Stimulated activated CD8-positive, alpha-beta memory T cell treated with anti-CD3 and anti-CD28 coated beads, Interleukin-12 subunit alpha, Interleukin-12 subunit beta, amount 100 ng/mL, for 4 hours (primary cell): ENCODE measurements at regions not wholly inside any gene's neighbourhood (a gene's known extent, or its start where the extent isn't known, plus 50 kb on each side); places are given as distances from the start of the nearest gene placed in this dataset.

Source experiments
- DNase-seq: peaks from one replicate; pipeline ENCODE4 v3.0.0-alpha.2; 2020; ENCODE audit warnings: low read depth

DNA sequence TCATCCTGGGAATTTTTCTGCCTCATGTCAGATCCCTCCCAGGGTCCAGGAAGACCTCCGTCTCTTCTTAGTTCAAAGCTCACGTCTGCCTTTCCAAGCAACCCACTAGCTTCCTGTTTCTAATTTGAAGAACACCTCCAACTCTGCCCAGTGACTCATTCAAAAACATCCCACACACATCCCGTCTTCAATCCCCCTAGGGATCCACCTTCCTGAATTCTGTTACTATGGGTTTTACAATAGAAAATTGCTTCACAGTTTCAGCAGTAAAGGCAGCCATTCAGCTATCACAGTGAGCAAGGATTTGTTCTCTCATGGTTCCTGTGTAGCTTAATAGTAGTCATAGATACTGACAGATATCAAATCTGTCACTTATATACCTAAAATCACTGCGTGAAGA, 308.3 kb upstream of the CCDC54 start:
- no peak for DNase-seq

DNA sequence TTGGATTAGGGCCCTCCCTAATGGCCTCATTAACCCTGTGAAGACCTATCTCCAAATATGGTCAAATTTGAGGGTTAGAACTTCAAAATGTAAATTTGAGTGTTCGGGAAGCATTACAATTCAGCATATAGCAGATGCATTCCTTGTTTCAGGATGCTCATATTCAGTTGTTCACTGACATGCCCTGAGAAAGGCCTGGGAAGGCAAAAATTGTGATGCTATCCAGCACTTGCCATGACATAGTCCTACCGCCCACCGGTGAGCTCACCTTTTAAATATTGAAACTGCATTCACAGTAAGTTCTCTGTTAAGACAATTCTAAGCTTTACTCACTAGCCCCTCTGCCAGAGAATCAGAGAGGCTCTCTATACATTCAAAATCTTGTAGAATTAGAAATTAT, 300.3 kb upstream of the CCDC54 start:
- no peak for DNase-seq

DNA sequence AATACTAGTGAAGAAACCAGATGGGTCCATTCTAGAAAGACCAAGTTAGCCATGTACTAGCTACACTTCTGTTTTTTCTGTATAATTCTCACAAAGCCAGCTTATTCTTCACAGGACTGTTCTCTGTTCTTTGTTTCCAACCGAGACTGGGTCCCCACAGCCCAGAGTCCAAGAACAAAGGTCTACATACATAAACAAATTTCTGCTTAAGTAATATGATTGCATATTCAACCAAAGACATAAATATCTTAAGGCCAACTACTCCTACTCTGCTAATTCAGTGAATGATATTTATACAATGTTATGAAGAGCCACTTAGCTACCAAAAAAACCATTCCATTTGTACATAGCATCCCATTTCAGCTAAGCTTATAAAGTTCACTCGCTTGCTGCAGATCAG, 299.8 kb upstream of the CCDC54 start:
- no peak for DNase-seq

DNA sequence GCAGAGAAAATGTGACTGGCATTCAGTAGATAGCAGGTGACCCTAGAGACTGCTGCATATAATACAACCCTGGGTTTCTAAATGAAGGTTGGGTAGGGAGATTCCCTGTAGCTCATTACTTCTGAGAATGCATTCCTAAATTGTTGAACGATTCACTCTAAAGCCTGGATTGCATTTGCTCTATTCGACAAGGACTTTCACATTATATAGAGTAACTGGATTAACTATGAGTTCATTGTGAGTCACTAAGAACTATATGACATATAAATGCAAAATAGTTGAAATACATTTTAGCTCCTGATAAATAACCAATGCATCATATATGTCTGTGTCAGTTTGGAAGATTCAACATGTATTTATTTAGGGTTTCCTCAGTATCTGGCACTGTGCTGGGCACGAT, 294.7 kb upstream of the CCDC54 start:
- DNase-seq = no peak

DNA sequence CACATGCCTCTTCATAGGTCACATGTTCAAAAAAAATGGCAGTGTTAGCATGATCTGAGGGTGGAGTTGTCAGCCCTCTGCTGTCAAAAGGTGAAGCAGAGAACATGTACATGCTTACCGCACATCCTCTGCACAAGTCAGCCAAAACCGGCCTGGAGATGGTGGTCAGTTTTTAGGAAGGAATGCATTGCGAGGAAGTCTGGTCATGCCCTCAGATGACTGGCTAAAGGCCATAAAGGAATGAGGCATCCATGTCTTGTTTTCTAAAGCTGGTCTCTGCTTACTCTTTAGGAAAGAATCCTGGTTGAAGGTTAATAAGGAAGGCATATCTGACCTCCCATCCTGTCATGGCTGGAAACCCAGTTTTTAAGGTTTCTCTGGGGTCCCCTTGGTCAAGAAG, 292.0 kb upstream of the CCDC54 start:
- DNase-seq = no peak

DNA sequence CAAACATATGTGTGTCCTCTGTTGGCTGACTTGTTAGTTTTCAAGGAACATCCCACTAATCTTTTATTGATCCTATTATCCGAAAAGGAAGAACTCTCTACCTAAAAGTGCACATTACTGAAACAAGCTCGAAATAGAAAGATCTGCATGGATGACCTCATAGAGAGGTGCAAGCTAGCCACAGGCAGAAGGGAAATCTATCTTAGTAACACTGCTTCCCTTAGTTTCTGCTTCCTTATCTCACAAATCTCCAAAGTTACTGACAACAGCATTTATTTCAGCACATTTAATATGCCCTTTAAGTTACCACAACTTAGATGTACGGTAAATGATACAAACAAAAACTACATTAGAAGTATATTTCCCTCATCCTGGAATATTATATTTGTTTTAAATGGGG, 285.1 kb upstream of the CCDC54 start:
- no peak for DNase-seq

DNA sequence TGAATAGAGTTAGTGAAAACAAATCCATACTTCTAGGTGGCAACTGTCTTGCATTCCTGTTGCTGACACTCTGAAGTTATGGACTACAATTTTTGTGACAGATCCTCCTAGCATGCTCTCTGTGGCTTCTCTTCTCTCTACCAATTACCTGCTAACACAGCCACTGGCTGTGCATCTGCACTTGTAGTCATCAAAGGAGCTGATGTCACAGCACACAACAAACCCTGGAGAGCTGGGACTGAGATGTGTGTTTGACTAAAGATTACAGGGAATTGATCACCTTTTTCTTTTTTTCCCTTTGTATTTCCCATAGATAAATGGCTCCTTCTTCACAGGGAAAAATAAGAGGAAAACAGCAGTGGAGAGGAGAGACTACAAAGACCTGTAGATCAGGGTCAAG, 278.4 kb upstream of the CCDC54 start:
- DNase-seq = no peak

DNA sequence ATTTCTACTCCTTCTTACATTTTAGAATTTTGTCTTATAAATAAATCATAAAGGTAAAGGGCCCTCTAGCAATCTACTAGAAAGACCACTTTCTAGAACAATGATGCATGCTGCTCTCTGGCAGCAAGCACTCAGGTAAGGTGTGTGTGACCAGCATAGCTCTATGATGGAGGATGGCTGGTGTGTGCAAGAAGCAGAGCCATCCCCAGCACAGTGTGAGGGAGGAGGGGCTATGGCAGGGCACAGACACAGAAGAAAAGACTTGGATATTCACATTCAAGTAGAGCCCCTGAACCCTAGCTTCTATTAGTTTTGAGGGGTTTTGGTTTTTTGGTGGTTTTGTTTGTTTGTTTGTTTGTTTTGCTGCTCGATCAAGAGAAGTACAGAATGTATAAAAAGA, 277.1 kb upstream of the CCDC54 start:
- no peak for DNase-seq

DNA sequence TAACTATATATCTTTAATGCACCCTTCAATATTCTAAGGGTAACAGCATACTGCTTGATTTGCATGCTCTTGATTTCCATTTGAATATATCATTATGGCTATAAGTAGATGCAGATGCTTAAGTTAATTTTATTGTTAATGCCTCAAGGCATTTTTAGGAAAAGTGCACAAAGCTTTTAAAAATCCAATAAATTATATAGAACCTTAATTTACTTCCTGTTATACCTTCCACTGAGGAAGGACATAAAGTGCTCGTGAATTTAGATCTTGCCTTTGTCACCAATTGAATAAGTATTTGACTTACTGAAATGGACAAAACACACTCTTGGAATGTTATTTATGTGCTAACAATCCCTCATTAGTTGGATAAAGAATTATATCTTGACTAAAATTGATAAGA, 276.7 kb upstream of the CCDC54 start:
- no peak for DNase-seq

DNA sequence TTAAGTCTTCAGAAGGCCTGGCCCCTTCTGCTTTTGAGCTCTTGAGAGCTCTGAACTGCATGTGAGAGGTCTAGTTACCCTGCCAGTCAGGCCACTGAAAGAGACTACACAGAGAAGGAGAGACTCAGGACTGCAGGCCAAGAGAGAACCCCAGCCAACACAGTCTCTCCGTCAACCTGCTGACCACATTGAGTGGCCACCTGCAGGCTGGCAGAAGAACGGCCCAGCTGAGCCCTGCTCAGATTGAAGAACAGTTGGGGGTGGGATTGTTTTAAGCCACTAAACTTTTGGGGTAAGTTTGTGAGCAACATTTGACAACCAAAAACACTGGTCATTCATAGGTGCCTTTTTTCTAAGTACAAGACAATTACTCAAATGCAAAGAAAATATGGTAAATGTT, 273.5 kb upstream of the CCDC54 start:
- DNase-seq = no peak

DNA sequence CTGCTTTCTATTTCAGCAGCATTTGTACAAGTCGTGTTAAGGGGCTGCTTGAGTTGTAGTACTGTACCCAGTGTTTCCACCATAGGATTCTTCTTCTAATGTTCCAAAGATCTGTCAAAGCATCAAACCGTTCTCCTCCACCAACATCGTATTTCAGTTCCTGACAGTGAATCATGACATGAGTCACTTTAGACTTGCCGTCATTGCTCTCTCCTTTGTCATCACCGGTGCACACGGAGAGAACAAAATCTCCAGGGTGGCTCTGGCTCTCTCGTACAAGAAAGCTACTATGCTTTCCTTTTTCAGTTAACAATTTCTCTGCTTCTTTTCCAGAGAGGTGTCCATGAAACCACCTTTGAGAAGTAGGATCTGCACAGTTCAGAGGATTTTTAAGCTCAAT, 270.9 kb upstream of the CCDC54 start:
- no peak for DNase-seq

DNA sequence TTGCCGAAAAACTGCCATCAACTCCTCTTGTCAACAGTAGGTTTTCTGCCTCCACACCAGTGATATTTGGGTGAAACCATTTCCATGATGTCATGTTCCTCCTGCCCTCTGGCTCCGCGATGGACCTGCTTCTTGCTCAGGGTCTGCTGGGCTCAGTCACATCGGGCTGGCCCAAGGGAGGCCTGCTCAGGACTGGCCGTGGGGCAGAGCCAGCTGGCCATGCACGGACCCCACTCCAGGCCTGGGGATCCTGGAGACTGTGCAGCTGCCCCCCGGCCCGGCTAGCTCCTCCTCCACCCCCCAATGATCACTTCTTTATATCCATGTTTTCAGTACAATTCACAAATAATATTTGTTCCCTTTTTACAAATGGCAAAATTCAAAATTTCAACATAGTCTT, 270.3 kb upstream of the CCDC54 start:
- no peak for DNase-seq

DNA sequence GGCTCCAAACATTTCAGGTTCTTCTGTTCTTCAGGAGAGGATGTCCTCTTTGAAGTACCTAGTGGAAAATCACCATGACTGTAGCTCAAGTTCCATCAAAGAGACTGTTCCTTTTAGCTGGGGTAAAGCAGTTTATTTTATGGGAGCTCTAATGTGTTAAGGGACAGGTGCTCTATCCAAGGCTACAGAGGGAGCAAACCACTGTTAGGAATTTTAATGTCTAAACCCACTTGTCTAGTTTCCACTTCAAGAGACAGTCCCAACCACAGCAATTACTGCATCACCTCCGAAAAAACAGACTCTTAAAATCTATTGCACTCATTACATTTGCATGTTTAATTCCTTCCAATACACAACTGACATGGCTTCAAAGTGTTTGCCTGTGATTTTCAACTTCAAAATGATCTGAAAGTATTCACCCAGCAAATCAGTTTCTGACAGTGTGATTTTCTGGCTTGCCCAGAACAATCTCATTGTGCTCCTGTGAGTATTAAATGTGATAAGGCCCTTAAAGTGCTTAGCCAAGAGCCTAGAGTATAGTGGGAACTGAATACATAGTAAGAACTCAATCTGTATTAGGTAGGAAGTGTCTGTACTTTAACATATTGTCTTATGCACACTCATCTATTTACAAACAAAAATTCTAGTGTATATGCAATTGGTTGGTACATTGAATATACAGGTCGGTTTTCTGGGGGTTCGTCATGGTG, 266.5 kb upstream of the CCDC54 start:
- DNase-seq = no peak

DNA sequence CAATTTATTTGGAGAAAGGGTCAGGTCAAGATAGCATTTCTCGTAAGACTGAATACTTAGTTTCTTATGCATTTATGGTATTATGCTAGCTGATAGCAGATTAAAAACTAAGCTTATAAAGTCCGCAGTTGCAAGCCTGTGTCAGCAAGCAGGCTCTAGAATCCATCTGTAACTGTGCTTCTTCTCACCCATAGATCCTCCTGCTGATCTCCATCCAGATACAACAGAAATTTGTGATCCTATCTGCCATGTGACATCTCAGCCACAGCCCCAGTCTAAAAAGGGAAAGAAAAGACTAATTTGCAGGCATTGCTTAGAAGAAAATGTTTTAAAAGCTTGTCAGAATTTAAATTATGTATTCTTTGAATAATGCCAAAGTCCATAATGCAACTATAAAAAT, 265.4 kb upstream of the CCDC54 start:
- no peak for DNase-seq

DNA sequence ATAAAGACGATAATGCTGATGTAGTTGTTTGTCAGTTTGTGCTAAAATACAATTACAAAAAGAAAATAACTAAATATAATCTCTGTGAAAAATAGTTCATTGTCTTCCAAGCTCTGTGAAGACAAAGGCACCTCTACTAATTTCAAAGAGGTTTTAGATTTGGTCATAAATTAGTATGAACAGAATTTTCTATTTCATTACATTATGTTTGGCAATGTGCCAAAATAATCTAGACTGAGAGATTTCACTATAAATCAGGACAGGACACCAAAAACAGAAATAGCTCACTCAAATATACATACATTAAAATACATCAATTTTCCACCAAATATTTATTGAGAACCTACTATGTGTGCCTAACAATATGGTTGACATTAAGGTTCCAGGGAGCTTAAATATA, 264.9 kb upstream of the CCDC54 start:
- no peak for DNase-seq

DNA sequence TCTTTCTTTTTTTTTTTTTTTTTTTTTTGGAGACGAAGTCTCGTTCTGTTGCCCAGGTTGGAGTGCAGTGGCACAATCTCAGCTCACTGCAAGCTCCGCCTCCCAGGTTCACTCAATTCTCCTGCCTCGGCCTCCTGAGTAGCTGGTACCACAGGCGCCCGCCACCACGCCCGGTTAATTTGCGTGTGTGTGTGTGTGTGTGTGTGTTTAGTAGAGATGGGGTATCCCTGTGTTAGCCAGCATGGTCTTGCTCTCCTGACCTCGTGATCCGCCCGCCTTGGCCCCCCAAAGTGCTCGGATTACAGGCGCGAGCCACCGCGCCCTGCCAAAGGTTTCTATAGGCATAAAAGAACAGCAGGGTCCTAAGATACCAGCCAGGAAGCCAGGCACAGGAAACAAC, 261.0 kb upstream of the CCDC54 start:
- no peak for DNase-seq

DNA sequence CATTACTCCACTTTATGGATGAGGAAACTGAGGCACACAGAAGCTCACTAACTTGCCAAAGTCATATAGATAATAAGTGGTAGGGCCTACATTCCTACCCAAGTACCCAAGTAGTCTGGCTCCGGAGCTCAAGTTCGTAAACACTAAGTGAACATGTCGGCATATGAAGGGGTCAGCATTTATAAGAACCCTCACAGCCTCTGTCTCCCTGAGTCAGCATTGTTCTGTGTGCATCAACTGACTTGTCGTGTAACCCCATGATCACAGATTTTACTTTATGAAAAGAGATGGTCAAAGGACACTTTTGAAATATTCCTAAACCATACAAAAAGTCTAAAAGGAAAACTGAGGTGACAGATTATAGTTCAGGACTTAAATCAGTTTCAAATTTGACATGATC, 260.1 kb upstream of the CCDC54 start:
- no peak for DNase-seq

DNA sequence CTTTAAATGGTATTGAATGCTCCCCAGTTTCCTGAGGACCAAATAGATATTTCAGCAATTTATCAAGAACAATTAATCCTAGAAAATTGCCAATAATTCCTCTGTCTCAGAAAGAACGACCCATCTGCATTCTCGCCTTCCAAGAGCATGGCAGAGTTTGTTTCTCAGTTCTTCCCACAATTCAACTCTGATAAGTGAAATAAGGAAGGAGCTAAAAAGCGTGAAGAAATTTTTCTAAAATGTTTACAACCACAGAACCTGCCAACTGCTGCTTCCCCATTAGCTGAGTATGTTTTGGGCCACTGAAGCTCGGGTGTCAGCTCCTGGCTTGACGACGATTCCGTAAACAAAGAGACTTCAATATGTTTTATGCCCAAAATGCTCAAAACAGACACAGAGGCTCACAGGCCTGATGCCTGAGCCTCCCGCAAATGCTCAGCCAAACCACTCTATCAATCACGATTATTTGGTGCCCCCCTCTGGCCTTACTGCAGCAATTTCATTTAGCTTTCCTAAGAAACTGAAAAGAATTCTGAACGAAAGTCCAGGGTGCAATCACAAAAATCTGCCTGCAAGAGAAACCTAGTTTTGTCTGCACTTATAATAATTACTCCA, 259.2 kb upstream of the CCDC54 start:
- no peak for DNase-seq

DNA sequence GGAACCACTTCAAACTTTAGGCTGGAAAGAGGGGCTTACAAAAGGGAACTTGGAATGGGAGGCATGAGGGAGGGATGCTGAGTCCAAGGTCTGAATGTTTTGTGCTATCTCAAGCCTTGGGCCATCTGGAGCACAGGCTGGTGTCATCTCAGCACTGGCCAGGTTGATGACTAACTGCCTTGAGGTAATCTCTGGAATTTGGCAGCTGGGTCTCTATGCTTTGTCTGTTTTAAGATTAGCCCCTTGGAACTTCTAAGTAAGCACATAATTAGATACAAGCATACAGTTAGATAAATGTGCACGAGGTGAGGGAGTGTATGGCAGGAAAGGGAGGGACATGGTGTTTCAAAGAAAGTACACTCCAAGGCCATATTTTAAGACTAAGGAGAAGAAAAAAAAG, 252.4 kb upstream of the CCDC54 start:
- no peak for DNase-seq

DNA sequence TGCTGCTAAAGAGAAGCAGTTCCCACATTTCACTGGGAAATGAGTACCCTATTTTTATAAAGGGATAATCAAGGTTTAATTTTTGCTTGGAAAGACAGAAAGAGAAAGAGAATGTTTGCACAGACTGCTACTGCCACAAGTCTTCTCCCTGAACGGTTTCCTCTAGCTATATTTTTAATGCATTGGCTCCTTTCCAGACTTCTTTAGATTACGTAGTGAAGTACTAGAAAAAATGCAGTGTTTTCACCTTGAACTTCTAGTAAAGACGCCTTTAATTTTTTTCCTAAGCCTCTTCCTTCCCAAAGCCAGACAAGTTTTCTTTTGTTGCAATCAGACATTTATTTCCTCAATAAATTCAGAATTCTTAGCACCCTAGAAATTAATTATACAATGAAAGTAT, 248.3 kb upstream of the CCDC54 start:
- no peak for DNase-seq

DNA sequence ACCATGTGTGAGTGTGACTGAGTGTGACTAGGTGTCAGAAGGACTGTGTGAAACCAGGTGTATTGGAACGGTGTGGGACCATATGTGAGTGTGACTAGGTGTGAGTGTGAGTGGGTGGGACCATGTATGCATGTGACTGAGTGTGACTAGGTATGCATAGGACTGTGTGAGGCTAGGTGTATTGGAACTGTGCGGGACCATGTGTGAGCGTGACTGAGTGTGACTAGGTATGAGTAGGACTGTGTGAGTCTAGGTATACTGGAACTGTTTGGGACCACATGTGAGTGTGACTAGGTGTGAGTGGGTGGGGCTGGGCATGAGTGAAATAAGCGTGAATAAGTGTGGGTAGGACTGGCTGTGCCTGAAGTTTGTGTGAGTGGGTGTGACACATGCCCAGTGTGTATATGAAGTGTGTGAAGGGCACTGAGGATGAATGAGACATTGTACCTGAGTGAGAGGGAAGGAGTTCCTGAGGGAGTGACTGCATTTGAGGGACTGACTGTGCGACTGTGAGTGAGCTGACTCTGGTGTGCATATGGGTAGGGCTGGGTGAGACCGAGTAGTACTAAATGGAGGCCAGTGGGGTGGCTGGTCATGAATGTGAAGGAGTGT, 247.0 kb upstream of the CCDC54 start:
- DNase-seq = no peak

DNA sequence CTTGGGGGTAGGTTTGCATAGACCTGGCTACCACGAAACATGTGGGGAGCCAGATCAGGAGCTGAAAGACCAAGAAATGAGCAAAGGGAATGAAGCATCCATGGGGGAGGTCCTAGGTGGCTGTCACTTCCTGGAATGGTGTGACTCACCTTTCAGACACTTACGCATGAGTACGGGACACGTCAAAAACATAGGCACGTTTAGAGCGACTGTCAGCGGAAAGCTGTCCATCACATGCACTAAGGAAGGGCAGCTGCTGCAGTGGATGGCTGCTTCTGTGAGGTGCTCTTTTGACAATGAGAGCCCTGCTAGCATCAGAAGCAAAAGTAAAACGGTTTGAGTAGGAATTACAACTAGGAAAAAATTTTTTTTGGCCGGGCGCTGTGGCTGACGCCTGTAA, 244.6 kb upstream of the CCDC54 start:
- no peak for DNase-seq

DNA sequence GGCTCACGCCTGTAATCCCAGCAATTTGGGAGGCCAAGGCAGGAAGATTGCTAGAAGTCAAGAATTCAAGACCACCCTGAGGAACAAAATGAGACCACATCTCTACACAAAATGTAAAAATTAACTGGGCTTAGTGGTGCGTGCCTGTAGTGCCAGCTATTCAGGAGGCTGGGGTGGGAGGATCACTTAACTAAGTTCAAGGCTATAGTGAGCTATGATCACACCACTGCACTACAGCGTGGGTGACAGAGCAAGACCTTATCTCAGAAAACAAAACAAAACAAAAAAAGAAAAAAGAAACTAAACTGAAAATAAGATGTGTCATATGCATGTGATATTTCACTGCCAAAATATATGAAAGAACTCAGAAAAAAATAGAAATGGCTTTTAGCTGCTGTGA, 243.3 kb upstream of the CCDC54 start:
- DNase-seq = no peak

DNA sequence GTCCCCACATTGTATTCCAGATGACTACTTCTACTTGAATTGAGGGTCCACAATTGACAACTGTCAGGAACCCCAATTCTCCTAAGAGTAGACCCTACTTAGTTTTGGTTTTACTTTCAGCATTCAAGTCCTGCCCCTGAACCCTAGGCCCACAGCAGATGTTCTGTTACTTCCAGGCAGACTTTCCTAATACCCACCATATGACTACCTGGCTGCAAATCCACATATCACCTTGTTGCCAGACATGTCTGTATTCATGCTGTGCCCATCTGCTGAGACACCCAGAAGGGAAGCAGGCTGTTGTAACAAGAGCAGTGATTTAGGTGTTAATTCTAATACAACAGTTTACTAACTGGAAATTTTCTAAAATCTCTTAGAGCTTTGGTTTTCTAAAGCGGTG, 235.1 kb upstream of the CCDC54 start:
- no peak for DNase-seq
